Fibroblast of the aortic adventitia (primary cell): ENCODE measurements at regions not wholly inside any gene's neighbourhood (a gene's known extent, or its start where the extent isn't known, plus 50 kb on each side); places are given as distances from the start of the nearest gene placed in this dataset.

Experiments
- DNase-seq: peaks from one replicate; pipeline ENCODE4 v3.0.0-alpha.2; 2010; ENCODE audit warnings: low read depth
- H3K4me3 ChIP-seq: 2 replicates; pipeline ENCODE4 v1.5.1; 2011; ENCODE audit warnings: low read depth, mild to moderate bottlenecking, control low read depth, low read length, moderate library complexity
- CTCF ChIP-seq: IDR thresholded peaks from 2 replicates; pipeline ENCODE4 v1.5.1; 2011; ENCODE audit warnings: mild to moderate bottlenecking, low read length, control low read depth, inconsistent platforms; ENCODE audit not compliant: insufficient read depth

- DNase-seq = no peak
- no peak for TF ChIP-seq CTCF
- H3K4me3 ChIP-seq = no peak overlapping the region
Observed at GRCh38 chr4:106704253-106704870, 331.8 kb downstream of the DKK2 start.

GRCh38 chr4:106700321-106700720, 331.7 kb upstream of the GIMD1 start:
- TF ChIP-seq CTCF = no peak
- no peak overlapping the region for H3K4me3 ChIP-seq
- DNase-seq = no peak

- no peak for DNase-seq
- no peak overlapping the region for H3K4me3 ChIP-seq
- TF ChIP-seq CTCF = no peak
Observed at GRCh38 chr4:106698621-106699195, 330.1 kb upstream of the GIMD1 start.

- no peak for TF ChIP-seq CTCF
- H3K4me3 ChIP-seq = no peak overlapping the region
- peak; percentile 31 for DNase-seq
Observed at GRCh38 chr4:106695501-106696262, 327.1 kb upstream of the GIMD1 start.

- no peak for TF ChIP-seq CTCF
- no peak for DNase-seq
- H3K4me3 ChIP-seq = no peak overlapping the region
Observed at GRCh38 chr4:106694232-106694631, 325.7 kb upstream of the GIMD1 start.

GRCh38 chr4:106691749-106692148, 323.2 kb upstream of the GIMD1 start:
- peak; percentile 7 for TF ChIP-seq CTCF
- DNase-seq = no peak
- no peak overlapping the region for H3K4me3 ChIP-seq
